H1 (cell line): ENCODE measurements at regions not wholly inside any gene's neighbourhood (a gene's known extent, or its start where the extent isn't known, plus 50 kb on each side); places are given as distances from the start of the nearest gene placed in this dataset.

Experiments used
- CEBPB ChIP-seq: IDR thresholded peaks from 2 replicates; pipeline ENCODE4 v1.6.1; 2012; ENCODE audit warnings: low read depth, low read length
- CTCF ChIP-seq, 3 experiments: IDR thresholded peaks; 1 replicate in 2 of 3; 2 replicates in 1 of 3; pipeline versions ENCODE4 v1.5.1 to v1.6.1; 2011; ENCODE audit warnings: low read length in 3 of 3, mild to moderate bottlenecking in 3 of 3, inconsistent platforms in 2 of 3, low read depth in 1 of 3, moderate library complexity in 1 of 3; ENCODE audit not compliant: insufficient read depth in 1 of 3; ENCODE audit errors: control extremely low read depth in 1 of 3
- GABPA ChIP-seq: IDR thresholded peaks from 2 replicates; pipeline ENCODE4 v1.6.1; 2011; ENCODE audit warnings: mild to moderate bottlenecking, low read length, moderate library complexity, borderline replicate concordance; ENCODE audit not compliant: insufficient read depth
- KDM5A ChIP-seq: fragments of 200-600 bp; IDR thresholded peaks from 2 replicates; pipeline ENCODE4 v1.7.1; 2012; ENCODE audit warnings: mild to moderate bottlenecking, low read length, inconsistent platforms, mixed read lengths
- NANOG ChIP-seq: IDR thresholded peaks from 2 replicates; pipeline ENCODE4 v1.6.1; 2011; ENCODE audit warnings: low read length, low read depth, mild to moderate bottlenecking, inconsistent platforms; ENCODE audit not compliant: insufficient read depth, poor library complexity, severe bottlenecking
- POLR2A ChIP-seq, 2 experiments: IDR thresholded peaks; 1 replicate in 1 of 2; 2 replicates in 1 of 2; pipeline ENCODE4 v1.6.1; 2011; ENCODE audit warnings: low read depth in 2 of 2, low read length in 2 of 2, mild to moderate bottlenecking in 2 of 2; ENCODE audit errors: control extremely low read depth in 1 of 2
- POLR2AphosphoS5 ChIP-seq: IDR thresholded peaks from 2 replicates; pipeline ENCODE4 v1.6.1; 2011; ENCODE audit warnings: low read depth, low read length
- SIN3A ChIP-seq, 2 experiments: IDR thresholded peaks in 1 of 2; conservative IDR thresholded peaks in 1 of 2; 2 replicates each; pipeline ENCODE4 v1.6.1; 2011 to 2012; ENCODE audit warnings: low read length in 2 of 2, improper control_type of control experiment in 1 of 2, low read depth in 1 of 2, mild to moderate bottlenecking in 1 of 2
- ZNF274 ChIP-seq: IDR thresholded peaks from 2 replicates; pipeline ENCODE4 v1.7.0; 2012; ENCODE audit warnings: low read length, borderline replicate concordance; ENCODE audit errors: extremely low read depth

GRCh38 chr2:66775730-66776422 lies 341.0 kb downstream of the MEIS1 start:
- TF ChIP-seq CEBPB: no peak
- no peak for TF ChIP-seq CTCF (IDR thresholded peaks at IDR 0.05; ENCODE audit: control extremely low read depth in 1 of 3, insufficient read depth in 1 of 3, low read depth in 1 of 3, low read length in 3 of 3)
- no peak for TF ChIP-seq GABPA
- TF ChIP-seq POLR2AphosphoS5: no peak
- TF ChIP-seq POLR2A (IDR thresholded peaks at IDR 0.05; ENCODE audit: control extremely low read depth in 1 of 2, low read depth in 2 of 2, low read length in 2 of 2): no peak
- no peak for TF ChIP-seq KDM5A
- no peak for TF ChIP-seq NANOG
- no peak for TF ChIP-seq ZNF274
- TF ChIP-seq SIN3A (conservative IDR thresholded peaks at IDR 0.05 in 1 of 2, IDR thresholded peaks at IDR 0.05 in 1 of 2; ENCODE audit: low read depth in 1 of 2, low read length in 2 of 2): no peak
